Upper lobe of left lung (tissue), 4 donors: ENCODE measurements at regions not wholly inside any gene's neighbourhood (a gene's known extent, or its start where the extent isn't known, plus 50 kb on each side); places are given as distances from the start of the nearest gene placed in this dataset.

Source experiments
- CTCF ChIP-seq, 6 experiments: fragments of 450-650 bp in 4 of 6; fragments of 200-600 bp in 2 of 6; sonication (generic) in 2 of 6; IDR thresholded peaks; one replicate each; pipeline ENCODE4 v1.5.1; 2016 to 2019; ENCODE audit warnings: antibody characterized with exemption in 6 of 6
- POLR2A ChIP-seq, 4 donors: fragments of 450-650 bp; IDR thresholded peaks; one replicate each; pipeline ENCODE4 v1.5.1; 2016 to 2017; ENCODE audit warnings: antibody characterized with exemption in 4 of 4, mild to moderate bottlenecking in 2 of 4
- POLR2AphosphoS5 ChIP-seq, 2 donors: sonication (generic); formaldehyde crosslinking; IDR thresholded peaks; one replicate each; pipeline ENCODE4 v1.5.1; 2017; ENCODE audit warnings: antibody characterized with exemption in 2 of 2

- TF ChIP-seq CTCF (IDR thresholded peaks at IDR 0.05): no peak
- TF ChIP-seq POLR2AphosphoS5 (IDR thresholded peaks at IDR 0.05): no peak
- TF ChIP-seq POLR2A (IDR thresholded peaks at IDR 0.05): no peak
Observed at GRCh38 chr17:53449324-53449723, 373.4 kb upstream of the KIF2B start.
